Heart left ventricle (tissue), 13 donors: ENCODE measurements at regions not wholly inside any gene's neighbourhood (a gene's known extent, or its start where the extent isn't known, plus 50 kb on each side); places are given as distances from the start of the nearest gene placed in this dataset.

ENCODE experiments used
- CTCF ChIP-seq, 12 donors: fragments of 200-600 bp; sonication (generic) in 4 of 12; IDR thresholded peaks; one replicate each; pipeline versions ENCODE4 v1.5.0 to v1.8.0; 2018 to 2022; ENCODE audit warnings: antibody characterized with exemption in 12 of 12, mild to moderate bottlenecking in 5 of 12
- POLR2A ChIP-seq, 2 donors: fragments of 450-650 bp; IDR thresholded peaks; one replicate each; pipeline ENCODE4 v1.6.1; 2017; ENCODE audit warnings: antibody characterized with exemption in 2 of 2, mild to moderate bottlenecking in 2 of 2, moderate library complexity in 2 of 2
- donor health status: ischemic (EF 13 %, LVEDD 7.1; RV severe dilation, severe dysfunction).
- donor health status: DM: no; HTN: yes; CAD: no.
- donor health status: DM: no; HTN: no; CAD: no.
- donor health status: ischemic (EF 25% LVEDD 6.9; RV normal size, moderate dysfunction).
- donor health status: ischemic (EF 25% LVEDD 5.7; RV mildly dilated, moderate dysfunction).
- donor health status: ischemic (EF 35%, LVEDD 5.7; RV mildly dilated, moderate dysfunction).
- donor health status: nonischemic (EF 11% LVEDD 7.7; RV severe dilation, severe dysfunction).
- donor health status: DM: yes; HTN: yes; CAD: no.
- donor health status: PGD.
- donor health status: ischemic (EF 29% LVEDD 5.4; RV normal size, mild dysfunction).
- donor health status: nonischemic (EF 23%, LVEDD 6.1; RV moderate dilation, normal function).

- TF ChIP-seq CTCF (IDR thresholded peaks at IDR 0.05) (no peak), POLR2A (IDR thresholded peaks at IDR 0.05) (no peak)
Measured at GRCh38 chr12:78430551-78430950, 434.0 kb upstream of the SYT1 start.
